ENCODE measurements at regions not wholly inside any gene's neighbourhood (a gene's known extent, or its start where the extent isn't known, plus 50 kb on each side); places are given as distances from the start of the nearest gene placed in this dataset.

- TF ChIP-seq CTCF (IDR thresholded peaks at IDR 0.05; ENCODE audit: poor library complexity), result no peak
- no peak for TF ChIP-seq EZH2phosphoT487 (IDR thresholded peaks at IDR 0.05; ENCODE audit: low read depth, severe bottlenecking, unreplicated experiment)
- no peak for TF ChIP-seq EZH2 (IDR thresholded peaks at IDR 0.05; ENCODE audit: borderline replicate concordance)
These were observed 291.8 kb downstream of the SOX9 start for GRCh38 chr17:72412650-72413076.
